ENCODE measurements at regions not wholly inside any gene's neighbourhood (a gene's known extent, or its start where the extent isn't known, plus 50 kb on each side); places are given as distances from the start of the nearest gene placed in this dataset.

GRCh38 chr6:77334093-77334492 lies 129.2 kb downstream of the HTR1B start:
- TF ChIP-seq REST (IDR thresholded peaks at IDR 0.05; ENCODE audit: insufficient read depth in 1 of 2, low read depth in 2 of 2, low read length in 2 of 2) (no peak), SIN3A (IDR thresholded peaks at IDR 0.05; ENCODE audit: borderline replicate concordance, insufficient read depth, low read length) (no peak)

All from PFSK-1 (cell line).